Activated gamma-delta T cell treated with Interleukin-2 at 50 U/mL for 16 hours (primary cell): ENCODE measurements at regions not wholly inside any gene's neighbourhood (a gene's known extent, or its start where the extent isn't known, plus 50 kb on each side); places are given as distances from the start of the nearest gene placed in this dataset.

Experiments
- DNase-seq: peaks from one replicate; pipeline ENCODE4 v3.0.0-alpha.2; 2020

DNA sequence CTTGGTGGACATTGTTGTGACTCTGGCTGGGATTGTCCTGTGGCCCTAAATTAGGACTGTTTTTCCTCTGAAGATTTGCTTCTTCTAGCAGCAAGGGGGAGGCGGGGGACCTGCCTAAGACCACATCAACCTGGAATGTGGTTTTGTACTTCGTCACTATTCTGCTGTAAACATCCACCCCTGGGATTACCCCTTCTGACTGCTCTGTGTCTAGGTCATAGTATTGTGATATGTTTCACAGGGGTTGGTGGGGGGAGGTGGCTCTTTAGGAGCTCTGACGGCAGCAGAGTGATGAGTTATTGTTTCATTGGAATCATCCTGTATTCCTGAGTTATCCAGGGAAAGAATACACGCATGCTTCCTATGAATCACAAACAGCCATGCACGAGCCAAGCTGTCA, 226.4 kb upstream of the MYT1L start:
- DNase-seq, result no peak

DNA sequence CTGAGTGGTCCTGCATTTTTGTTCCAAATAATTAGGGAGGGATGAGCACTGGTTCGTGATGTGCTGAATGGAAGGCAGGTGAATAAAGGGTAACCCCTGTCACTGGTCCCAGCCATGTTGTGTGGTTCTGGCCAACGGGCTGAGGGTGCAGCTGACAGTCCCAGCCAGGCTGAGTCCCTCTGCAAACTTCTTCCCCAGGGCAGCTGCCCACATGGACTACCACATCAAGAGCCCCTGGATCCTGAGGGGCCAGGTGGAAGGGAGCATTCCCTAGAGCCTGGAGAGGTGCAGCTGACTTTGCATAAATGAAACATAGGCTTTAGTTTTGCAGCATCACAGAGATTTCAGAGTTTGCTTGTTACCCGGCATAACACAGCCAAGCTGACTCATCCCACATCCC, 219.8 kb upstream of the MYT1L start:
- no peak for DNase-seq

DNA sequence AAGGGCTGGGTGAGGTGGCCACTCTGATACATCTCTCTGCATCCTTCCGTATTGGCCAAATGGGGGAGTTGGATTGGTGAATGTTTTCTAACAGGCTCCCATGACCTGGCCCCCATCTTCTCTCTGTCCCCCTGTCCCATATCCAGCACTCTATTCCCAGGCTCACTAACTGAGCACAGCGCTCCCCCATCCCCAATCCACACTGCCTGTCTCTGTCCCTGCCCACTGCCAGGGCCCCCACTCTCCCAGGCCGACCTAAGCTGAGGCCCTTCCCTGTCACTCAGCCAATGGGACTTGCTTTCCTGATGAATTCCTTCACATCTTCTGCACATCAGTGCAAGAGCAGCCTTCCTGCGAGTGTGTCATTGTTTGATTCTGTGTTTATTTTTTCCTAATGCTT, 216.8 kb upstream of the MYT1L start:
- no peak for DNase-seq

DNA sequence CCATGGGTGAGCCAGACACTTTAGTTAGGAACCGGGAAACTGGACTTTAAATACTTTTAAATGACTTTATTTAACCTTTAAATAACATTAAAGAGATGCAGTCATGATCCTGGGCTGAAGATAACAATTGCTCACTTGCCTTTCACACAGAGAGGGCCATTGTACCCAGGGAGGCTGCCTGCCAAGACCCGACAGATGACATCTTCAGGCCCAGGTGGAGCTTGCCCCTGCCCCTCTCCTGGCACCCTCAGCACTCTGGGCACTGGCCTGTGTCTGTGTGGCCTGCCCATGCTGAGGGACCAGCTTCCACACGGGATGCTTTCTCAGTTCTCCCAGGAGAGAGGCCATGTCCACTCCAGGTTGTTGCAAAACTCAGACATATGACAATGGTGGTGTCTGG, 216.4 kb upstream of the MYT1L start:
- no peak for DNase-seq

DNA sequence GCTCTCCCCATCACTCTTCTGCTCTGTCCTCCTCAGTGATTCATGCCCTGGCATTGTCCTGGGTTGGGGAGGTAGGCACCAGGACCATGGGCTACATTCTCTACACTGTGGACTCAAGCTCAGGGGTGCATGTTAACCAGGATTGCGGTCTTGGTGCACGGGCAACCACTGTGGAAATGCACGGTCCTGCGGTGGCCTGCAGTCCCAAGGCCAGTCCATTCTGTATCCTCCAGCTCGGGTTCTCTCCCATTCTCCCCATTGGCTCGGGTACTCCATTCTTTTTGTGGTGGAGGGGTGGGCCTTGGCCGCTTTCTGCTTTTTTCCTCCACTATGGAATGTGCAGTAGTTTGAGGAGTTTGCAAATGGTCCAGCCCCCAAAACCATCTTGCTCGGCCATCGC, 215.0 kb upstream of the MYT1L start:
- no peak for DNase-seq

DNA sequence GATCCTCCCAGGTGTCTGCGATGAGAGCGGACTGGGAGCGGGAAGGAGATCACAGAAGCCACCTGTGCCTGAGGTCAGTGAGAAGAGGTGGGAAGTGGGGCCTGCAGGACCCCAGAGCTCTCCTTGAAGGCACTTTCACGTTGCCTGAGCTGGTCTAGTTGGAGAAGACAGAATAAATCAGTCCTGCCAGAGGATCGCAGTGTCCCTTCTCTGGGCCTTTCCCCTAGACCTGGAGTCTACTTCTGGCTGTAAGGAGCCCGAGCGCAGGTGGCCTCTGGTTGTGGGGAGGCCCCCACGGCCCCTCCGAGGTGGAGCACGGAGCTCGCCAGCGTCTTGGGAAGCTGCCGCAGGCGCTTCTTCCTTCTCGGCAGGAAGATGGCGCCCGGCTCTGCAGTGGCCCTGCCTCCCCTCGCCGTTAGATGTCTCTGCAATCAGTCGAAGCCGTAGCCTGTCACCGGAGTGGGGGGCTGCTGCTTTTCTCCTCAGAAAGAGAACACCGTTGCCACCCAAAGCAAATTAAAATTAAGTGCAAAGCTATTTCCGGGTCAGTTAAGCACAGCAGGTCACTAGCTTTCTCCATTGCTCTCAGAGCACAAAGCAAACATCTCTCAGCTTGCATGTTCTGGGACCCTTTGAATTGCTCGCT, 212.0 kb upstream of the MYT1L start:
- no peak for DNase-seq

DNA sequence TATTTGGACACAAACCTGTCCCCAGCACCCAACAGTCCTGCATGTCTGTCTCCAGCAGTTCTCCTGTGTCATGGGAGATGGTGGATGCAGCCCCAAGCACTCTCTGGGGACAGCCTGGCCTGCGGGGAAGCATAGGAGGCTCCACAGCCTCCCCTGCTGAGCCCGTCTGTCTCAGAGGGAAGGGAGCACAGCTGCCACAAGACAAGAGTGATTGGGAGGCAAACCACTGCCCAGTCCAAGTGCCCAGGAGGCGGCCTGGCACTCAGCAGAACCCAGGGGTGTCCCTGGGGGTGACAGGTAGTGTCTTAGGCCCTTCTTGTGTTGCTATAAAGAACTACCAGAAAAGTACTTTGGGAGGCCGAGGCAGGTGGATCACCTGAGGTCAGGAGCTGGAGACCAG, 211.2 kb upstream of the MYT1L start:
- no peak for DNase-seq

DNA sequence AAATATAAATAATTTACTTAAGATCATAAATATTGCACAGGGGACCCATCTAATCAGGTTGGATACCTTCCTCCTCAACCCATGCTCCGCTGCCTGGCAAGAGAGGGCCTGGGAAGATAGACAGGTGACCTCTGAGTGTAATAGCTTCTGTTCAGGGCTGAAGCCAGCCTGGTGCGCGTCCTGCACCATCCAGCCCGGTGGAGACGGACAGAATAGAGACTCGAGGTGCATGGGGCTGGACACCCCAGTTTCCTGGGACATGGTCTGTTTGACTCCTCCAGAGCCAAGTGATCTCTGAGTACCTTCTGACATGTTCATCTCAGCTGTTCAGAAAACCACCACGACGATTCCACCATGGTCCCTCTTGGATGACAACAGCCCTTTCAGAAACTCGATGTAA, 209.3 kb upstream of the MYT1L start:
- no peak for DNase-seq

DNA sequence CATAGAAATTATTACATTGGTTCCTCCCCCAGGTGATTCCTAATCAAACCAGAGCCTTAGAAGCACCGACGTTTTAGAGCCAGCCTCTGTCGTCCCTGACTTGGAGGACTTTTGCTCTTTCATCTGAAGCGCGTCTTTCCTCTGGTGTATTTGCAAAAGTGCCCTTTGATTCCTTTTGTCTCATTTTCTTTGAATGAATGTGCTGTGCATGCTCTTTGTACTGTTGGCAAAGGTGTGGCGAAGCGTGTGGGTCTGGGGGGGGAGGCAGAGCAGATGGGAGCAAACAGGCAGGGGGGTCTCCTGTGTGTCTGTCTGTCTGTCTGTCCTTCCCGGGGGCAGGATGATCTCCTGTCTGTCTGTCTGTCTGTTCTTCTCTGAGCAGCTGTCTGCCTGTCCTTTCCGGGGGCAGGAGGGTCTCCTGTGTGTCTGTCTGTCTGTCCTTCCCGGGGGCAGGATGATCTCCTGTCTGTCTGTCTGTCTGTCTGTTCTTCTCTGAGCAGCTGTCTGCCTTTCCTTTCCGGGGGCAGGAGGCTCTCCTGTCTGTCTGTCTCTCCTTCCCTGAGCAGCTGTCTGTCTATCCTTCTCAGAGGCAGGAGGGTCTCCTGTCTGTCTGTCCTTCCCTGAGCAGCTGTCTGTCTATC, 205.5 kb upstream of the MYT1L start:
- no peak for DNase-seq

DNA sequence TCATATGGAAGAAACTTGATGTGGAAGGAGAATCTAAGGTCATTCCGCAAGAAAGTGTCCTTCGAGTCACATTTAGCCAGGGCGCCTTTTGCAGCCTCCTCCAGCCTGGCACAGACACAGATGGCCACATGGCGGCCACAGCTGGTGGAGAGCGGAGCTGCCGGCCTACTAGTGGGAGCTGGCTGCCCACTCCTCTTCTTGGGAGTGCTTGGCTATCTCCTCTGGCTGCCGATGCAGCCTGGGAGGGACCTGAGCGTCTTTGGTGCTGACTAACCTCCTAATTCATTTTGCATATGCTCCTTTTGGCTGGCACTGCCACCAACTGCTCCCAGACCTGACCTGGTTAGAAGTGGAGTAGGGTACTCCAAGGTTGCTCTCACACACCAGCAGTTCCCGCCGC, 199.3 kb upstream of the MYT1L start:
- no peak for DNase-seq

DNA sequence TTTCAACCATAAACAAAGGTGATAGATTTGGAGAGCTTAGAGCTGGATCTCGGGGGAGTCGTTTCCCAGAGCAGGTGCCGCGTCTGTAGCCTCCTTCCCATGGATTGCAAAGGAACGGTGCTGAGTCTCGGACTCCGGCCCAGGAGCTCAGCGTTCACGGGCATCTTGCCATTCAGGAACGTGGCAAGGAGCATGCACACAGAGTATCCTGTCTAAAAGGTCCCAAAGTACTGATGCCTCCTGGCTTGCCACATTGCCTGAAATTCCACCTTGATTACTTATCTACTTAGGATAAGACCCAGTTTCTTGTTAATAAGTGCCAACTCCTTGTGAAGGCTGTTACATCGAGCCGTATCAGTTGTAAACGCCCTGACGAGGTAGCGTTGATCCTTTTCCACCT, 197.8 kb upstream of the MYT1L start:
- DNase-seq, result no peak

DNA sequence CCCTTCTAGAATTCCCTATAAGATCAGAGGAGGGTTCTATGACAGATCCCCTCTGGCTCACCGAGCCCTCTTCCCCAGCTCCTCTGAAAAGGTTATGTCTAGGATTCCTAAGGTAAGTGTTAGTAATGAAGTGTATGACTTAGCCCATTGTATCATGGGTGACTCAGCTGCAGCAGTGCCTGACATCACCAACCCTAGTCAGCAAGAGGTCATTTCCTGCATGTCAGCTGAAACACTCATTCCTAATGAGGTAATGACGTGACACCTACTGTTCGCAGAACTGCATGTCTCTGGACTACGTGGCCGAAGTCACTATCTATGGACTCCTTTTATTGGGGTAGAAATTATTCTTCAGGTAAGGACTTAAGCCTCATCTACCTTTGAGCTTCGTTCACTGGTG, 196.1 kb upstream of the MYT1L start:
- DNase-seq, result no peak

DNA sequence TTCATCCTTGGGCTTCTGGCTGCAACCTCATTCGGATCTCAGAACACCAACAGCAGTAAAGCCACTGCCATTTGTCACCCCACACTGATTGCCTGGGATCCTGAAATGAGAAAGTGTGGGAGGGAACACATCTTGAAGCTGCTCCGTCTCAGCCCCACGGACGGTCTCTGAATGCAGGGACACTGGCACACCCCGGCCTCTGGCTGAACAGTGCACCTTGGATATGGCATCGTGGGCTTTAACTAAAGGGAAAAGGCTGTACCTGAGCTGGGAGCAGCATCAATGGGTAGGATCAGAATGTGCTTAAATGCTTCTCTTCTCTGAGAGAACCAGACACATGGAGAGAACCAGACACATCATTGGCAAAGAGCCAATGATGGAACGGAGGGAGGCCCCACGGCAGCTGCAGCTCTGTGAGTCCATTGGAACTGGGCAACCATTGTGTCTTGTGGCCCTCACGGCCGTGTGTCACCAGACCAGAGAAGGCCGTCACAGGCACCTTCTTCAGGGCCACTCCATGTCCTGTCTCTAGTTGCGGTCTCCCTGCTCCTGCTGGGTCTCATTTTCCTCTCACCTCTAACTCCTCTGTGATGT, 193.4 kb upstream of the MYT1L start:
- DNase-seq, result no peak

DNA sequence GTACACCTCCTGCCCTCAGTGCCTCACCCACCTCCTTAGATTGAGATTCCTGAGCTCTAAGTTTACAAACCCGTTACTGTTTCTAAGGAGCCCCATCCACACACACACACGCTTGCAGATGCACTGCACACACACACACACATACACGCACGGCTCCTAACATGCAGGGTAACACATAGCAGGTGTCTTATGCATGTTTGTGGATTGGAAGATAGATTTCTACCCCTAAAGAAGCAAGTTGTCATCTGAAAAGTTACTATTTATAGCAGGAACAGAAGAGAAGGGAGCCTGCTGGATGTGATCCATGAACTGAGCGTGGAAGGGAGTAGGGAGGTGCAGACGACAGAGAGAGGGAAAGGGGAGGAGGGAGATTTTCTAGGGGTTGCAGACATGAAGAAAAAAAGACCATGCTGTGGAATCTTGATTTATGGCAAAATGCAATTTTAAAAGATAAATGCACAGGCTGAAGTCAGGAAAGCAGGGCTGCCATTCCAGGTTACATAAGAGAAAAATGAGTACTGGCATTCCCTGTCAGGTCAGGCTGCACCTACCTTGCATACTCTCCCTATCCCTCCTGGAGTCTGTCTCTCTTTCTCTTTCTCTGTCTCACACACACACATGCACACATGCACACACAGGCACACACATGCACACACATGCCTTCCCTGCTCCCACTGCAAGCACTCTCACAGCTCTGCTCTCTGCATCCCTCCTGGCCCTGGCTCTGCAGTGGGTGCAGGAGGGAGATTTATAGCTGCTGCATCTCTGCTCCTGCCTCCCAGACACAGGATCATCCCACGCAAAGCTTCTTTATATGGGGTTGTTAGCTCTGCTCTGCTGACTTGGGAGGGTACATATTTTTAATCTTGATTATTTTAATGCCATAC, 192.6 kb upstream of the MYT1L start:
- DNase-seq, result no peak

DNA sequence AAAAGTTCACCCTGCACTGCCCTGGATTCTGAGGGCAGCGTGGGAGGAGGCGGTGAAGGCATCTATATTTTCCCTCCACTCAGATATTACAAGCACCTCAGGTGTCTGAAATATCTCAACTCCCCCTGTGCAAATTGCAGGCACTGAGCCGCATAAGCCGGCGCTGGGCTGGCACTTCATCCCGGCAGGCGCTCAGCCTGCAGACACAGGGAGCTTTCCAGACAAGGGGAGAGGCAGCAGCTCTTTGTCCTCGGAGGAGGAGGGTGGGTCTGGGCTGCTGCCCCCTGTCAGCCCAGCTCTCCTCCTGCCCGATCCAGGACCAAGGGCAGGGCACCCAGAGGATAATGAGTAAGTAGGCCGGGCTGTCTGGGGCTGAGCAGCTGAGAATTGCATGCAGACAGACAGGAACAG, 189.3 kb upstream of the MYT1L start:
- DNase-seq, result no peak

DNA sequence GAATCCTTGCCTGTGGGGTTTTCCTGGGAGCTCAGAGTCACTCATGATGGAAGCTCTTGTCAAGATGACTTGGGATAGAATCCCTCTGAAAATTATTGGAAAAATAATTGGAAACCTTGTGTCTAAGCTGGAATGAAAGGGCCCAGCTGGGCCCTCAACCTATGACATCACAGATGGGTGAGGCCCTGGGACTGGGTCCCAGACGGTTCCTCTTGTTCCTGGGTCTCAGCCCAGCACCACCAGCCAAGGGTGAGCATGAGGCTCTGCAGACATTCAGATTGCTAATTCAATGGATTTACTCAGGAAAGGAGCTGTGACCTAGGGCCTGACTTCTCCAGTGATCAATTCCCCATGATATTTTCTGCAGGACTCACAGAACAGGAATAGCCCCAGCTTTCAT, 188.3 kb upstream of the MYT1L start:
- DNase-seq, result no peak

DNA sequence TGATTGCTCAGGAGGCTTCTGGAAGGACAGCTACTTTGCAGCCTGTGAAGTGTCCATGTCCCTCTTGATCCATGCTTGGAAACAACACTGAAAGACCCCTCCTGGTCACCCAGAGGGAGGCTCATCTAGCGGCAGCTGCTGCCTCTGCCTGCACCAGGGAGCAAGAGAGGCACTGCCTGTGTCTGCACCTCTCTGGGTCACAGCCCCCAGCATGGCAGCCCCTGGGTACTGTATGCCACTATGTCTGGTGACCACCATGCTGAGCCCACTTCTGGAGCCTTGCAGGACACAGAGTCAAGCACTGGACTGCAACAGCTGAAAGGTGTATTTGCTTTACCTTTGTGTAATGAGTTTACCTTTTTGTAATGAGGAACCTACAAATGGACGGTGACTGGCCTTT, 186.3 kb upstream of the MYT1L start:
- DNase-seq, result no peak

DNA sequence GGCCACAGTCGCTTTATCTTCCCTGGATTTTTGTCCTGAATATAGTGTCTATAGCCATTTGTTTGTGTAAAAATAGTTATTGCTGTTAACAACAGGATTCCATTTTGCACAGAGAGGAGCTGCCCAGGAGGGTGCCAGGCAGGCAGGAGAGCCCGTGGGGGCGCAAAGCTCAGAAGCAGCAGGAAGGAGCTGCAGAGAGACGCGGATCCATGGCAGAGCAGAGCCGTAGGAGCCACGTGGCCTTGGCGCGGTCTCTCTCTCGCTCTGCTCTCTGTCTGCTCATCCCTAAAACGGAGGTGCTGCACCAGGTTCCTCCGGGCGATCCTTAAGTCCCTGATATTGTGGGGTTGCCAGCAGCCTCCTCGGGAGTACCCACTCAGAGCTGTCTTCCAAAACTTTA, 185.3 kb upstream of the MYT1L start:
- DNase-seq, result no peak

DNA sequence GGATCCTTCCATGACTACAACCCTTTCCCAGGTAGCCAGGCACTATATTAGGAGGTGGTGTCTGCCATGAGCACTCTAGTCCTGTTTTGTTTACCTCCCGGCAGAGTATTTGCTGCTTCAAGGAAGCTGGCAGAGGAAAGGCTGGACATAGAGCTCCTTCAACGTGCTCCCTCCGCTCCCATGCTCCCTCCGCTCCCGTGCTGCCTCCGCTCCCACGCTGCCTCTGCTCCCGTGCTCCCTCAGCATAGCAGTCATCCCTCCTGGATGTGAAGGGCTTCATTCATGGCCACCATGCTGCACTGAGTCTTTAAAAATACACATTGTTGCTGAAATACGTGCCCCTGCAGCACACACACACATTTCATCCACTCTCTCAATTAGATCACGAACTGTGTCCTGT, 181.9 kb upstream of the MYT1L start:
- no peak for DNase-seq

DNA sequence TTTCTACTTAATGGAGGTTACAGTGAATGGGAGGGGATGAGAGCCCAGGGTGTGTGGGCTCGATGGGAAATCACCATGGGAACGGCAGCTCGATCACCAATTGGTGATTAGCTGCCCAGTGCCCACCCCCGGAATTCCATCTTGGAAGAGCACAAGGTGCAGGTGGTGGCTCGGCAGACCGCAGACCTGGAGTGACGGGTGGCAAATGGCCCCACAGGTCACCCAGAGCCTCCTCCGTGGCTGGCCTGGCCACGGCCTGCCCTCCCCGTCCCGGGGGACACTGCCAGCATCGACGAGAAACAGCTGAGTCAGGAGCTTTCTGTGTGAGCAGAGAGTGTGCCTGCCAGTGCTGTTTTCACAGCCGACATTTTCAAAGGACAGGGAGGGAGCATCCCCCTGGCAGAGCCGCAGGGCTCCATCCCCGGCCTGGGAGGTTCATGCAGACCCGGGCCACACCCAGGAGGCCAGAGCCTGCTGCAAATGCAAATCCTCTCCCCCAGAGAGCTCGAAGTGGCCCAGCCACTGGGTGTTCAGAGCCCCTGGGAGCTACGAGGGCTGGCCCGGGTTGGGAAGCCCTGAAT, 176.4 kb upstream of the MYT1L start:
- DNase-seq, result no peak

DNA sequence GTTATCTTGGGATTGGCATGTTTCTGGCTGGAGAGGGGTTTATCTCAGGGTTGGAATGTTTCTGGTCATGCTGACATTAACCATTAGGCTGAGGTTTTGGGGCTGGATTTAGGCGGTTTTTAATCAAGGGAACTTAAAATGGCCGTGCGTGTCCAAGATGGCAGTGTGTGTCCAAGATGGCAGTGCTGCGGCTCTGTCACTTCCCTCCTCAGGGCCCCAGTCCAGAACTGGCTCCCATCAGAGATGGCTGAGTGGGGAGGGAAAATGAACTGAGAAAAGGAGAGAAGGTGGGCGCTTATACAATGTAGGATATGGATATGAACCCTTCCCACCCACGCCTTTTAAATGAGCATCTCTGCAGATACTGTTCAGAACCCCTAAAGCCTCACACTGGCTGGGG, 175.5 kb upstream of the MYT1L start:
- no peak for DNase-seq

DNA sequence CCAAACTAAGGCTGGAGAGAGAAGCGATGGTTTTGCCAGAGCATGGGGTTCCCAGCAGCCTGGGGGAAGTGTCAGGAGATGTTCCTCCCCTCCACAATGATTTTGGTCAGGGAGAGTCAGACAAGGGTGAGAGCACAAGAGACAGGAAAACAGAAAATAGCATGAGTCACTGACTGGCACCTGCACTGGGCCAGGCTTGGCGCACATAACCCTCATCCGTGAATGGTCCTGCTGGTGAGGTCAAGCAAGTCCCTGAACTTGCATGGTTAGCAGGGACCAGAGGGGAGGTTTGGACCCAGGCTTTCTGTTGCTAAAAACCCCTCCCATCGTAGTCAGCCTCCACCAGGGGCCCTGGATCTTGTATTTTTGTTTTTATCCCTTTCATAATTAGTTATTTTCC, 174.5 kb upstream of the MYT1L start:
- no peak for DNase-seq

DNA sequence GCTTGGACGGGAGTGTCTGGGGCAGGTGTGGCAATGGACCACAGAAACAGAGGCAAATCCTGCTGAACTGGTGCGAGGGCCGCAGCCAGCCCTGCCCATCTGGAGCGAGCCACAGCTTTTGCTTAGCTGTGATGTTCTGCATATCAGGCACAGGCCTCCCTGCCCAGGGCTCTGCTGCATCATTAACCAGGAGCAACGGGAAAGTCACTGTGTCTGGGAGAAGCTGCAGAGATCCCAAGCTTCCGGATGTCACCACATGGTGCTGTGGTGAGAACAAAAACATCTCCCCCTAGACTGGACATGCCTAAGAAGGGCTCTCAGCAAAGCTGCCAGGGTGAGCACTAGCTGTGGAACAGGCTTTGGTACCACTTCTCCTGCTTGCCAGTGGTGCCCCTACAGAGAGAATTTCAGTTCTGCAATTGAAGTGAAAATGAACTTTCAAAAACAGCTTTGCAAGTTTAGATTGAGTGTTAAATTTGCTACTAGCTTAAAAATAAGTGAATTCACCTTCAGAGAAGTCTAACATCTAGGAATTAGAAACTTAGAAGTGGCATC, 172.9 kb upstream of the MYT1L start:
- no peak for DNase-seq
